K562 (cell line): ENCODE measurements at regions not wholly inside any gene's neighbourhood (a gene's known extent, or its start where the extent isn't known, plus 50 kb on each side); places are given as distances from the start of the nearest gene placed in this dataset.

Experiments
- ATAC-seq: fragments of 200-7000 bp; cut with Tn5 transposase; 3 replicates; pipeline ENCODE4 v1.9.1; 2020; ENCODE audit warnings: moderate library complexity
- BruUV-seq: library from RNA; stranded (reverse); fragments of 400-500 nt; replicated peaks from 2 replicates; lab custom pipeline; 2021; lab: Mats Ljungman, UMichigan
- CTCF ChIA-PET: fragments of 300-600 bp; formaldehyde crosslinking; extraction: SDS; loops from one replicate; lab custom pipeline; 2021; ENCODE audit warnings: low intra/inter-chr PET ratio; lab: Yijun Ruan, JAX
- POLR2A ChIA-PET: fragments of 300-600, 350-650 bp; sonication (Branson Sonifier 250); formaldehyde crosslinking; extraction: SDS; loops from one replicate; lab custom pipeline; 2021; ENCODE audit warnings: antibody characterized with exemption, inconsistent platforms; lab: Yijun Ruan, JAX
- DNase-seq, 4 experiments: peaks; one replicate each; pipeline versions ENCODE4 v3.0.0 to v3.0.0-alpha.2; 2011 to 2018; ENCODE audit warnings: low spot score in 3 of 4, mixed read lengths in 3 of 4; ENCODE audit errors: extremely low read depth in 1 of 4
- FAIRE-seq: peaks from 2 replicates; lab custom pipeline; 2011; peaks lifted over from hg19 to GRCh38; lab: Jason Lieb, UNC
- H2AFZ ChIP-seq: 2 replicates; pipeline ENCODE4 v1.6.0; 2011; ENCODE audit warnings: low read depth, low read length, control low read depth, inconsistent platforms
- H3K27ac ChIP-seq: fragments of 200-600 bp; 3 replicates; pipeline ENCODE4 v1.8.0; 2011; ENCODE audit warnings: low read depth, mild to moderate bottlenecking, control low read depth, inconsistent platforms, low read length, moderate library complexity, mixed read lengths; ENCODE audit errors: extremely low read depth
- H3K27me3 ChIP-seq, 2 experiments: fragments of 300-600 bp in 1 of 2; 2 replicates in 1 of 2; 3 replicates in 1 of 2; pipeline versions ENCODE4 v1.6.0 to v1.8.0; 2011; ENCODE audit warnings: inconsistent platforms in 2 of 2, low read length in 2 of 2, mild to moderate bottlenecking in 1 of 2, mixed read lengths in 1 of 2, moderate library complexity in 1 of 2; ENCODE audit not compliant: control insufficient read depth in 2 of 2, insufficient read depth in 2 of 2
- H3K36me3 ChIP-seq: fragments of 300-600 bp; 3 replicates; pipeline ENCODE4 v1.8.0; 2011; ENCODE audit warnings: mild to moderate bottlenecking, low read length, inconsistent platforms; ENCODE audit not compliant: control insufficient read depth, insufficient read depth
- H3K4me1 ChIP-seq, 2 experiments: fragments of 200-600 bp in 1 of 2; replicated peaks in 1 of 2; 2 replicates in 1 of 2; 3 replicates in 1 of 2; pipeline versions ENCODE4 v1.5.1 to v1.8.0; 2011; ENCODE audit warnings: inconsistent platforms in 2 of 2, low read length in 2 of 2, mild to moderate bottlenecking in 1 of 2, mixed read lengths in 1 of 2, moderate library complexity in 1 of 2; ENCODE audit not compliant: control insufficient read depth in 2 of 2, insufficient read depth in 2 of 2
- H3K4me2 ChIP-seq: 2 replicates; pipeline ENCODE4 v1.6.1; 2011; ENCODE audit warnings: low read length, control low read depth, inconsistent platforms, mixed read lengths; ENCODE audit not compliant: insufficient read depth
- H3K4me3 ChIP-seq: fragments of 200-600 bp; sonication (generic), shearing (Covaris generic); 2 replicates; pipeline ENCODE4 v1.5.1; 2016; ENCODE audit warnings: control low read depth, inconsistent platforms
- H3K79me2 ChIP-seq: fragments of 200-600 bp; 3 replicates; pipeline ENCODE4 v1.8.0; 2011; ENCODE audit warnings: low read length, inconsistent platforms; ENCODE audit not compliant: control insufficient read depth, insufficient read depth
- H3K9ac ChIP-seq, 2 experiments: 2 replicates each; pipeline versions ENCODE4 v1.6.0 to v1.6.1; 2011; ENCODE audit warnings: low read depth in 2 of 2, low read length in 2 of 2, control low read depth in 1 of 2, inconsistent platforms in 1 of 2, mild to moderate bottlenecking in 1 of 2, mixed read lengths in 1 of 2; ENCODE audit not compliant: insufficient read depth in 1 of 2
- H3K9me1 ChIP-seq: one replicate; pipeline ENCODE4 v1.6.0; 2011; ENCODE audit warnings: inconsistent platforms, mild to moderate bottlenecking, low read length, moderate library complexity; ENCODE audit not compliant: control insufficient read depth, insufficient read depth
- H3K9me3 ChIP-seq: replicated peaks from 2 replicates; pipeline ENCODE4 v1.5.1; 2011; ENCODE audit warnings: low read depth, low read length, inconsistent platforms; ENCODE audit not compliant: control insufficient read depth, insufficient read depth
- H4K20me1 ChIP-seq: replicated peaks from 2 replicates; pipeline ENCODE4 v1.6.1; 2011; ENCODE audit warnings: low read length, inconsistent platforms, mixed read lengths; ENCODE audit not compliant: control insufficient read depth, insufficient read depth
- CTCFL ChIP-seq: IDR thresholded peaks from 2 replicates; pipeline ENCODE4 v1.6.1; 2011; ENCODE audit warnings: borderline replicate concordance, low read depth, mild to moderate bottlenecking, moderate library complexity, low read length; ENCODE audit not compliant: insufficient read depth, poor library complexity, severe bottlenecking
- KDM5B ChIP-seq: fragments of 200-600 bp; sonication (generic); IDR thresholded peaks from 2 replicates; pipeline ENCODE4 v1.6.1; 2012; ENCODE audit warnings: low read depth, mild to moderate bottlenecking, moderate library complexity, low read length, control low read depth, inconsistent platforms; ENCODE audit not compliant: insufficient replicate concordance
- NCOA4 ChIP-seq: fragments of 450-650 bp; IDR thresholded peaks from 2 replicates; pipeline ENCODE4 v1.6.1; 2018; ENCODE audit warnings: mild to moderate bottlenecking; ENCODE audit not compliant: partially characterized antibody
- RAD21 ChIP-seq, 2 experiments: fragments of 250-450 bp in 1 of 2; fragments of 450-650 bp in 1 of 2; sonication (Bioruptor Pico) in 1 of 2; formaldehyde crosslinking in 1 of 2; IDR thresholded peaks in 1 of 2; conservative IDR thresholded peaks in 1 of 2; 2 replicates each; pipeline versions ENCODE4 v1.4.0 to v1.8.0; 2020 to 2022; ENCODE audit warnings: mild to moderate bottlenecking in 2 of 2, moderate library complexity in 1 of 2
- REST ChIP-seq, 2 experiments: fragments of 450-650 bp; formaldehyde crosslinking in 1 of 2; IDR thresholded peaks; 2 replicates each; pipeline versions ENCODE4 v1.4.0 to v1.6.1; 2014 to 2020; ENCODE audit warnings: mild to moderate bottlenecking in 2 of 2, borderline replicate concordance in 1 of 2, low read depth in 1 of 2
- SMC3 ChIP-seq: conservative IDR thresholded peaks from 2 replicates; pipeline ENCODE4 v1.6.1; 2011; ENCODE audit warnings: low read depth, low read length, improper control_type of control experiment; ENCODE audit not compliant: insufficient read depth
- TRIM28 ChIP-seq: fragments of 450-650 bp; IDR thresholded peaks from 2 replicates; pipeline ENCODE4 v1.6.1; 2017
- VEZF1 ChIP-seq: fragments of 200-800 bp; sonication (Bioruptor generic); IDR thresholded peaks from 2 replicates; pipeline ENCODE4 v1.6.1; 2017; ENCODE audit warnings: missing genetic modification characterization, missing compliant biosample characterization
- WGBS: fragments of 100-300 bp; shearing (Covaris generic); methylation state at CpG from one replicate; pipeline ENCODE4 v1.1.6; 2016; ENCODE audit warnings: low coverage, mixed read lengths; ENCODE audit not compliant: insufficient coverage; ENCODE audit errors: missing lambda C conversion rate; 5-methylcytosine and 5-hydroxymethylcytosine counted together
- in situ Hi-C: fragments of 300-500 bp; cut with MboI; formaldehyde crosslinking; loops from 4 replicates; pipeline ENCODE4 v1.15.0; 2018; ENCODE audit warnings: inconsistent platforms, mixed read lengths
- intact Hi-C: fragments of 100-400 bp; cut with micrococcal nuclease; formaldehyde crosslinking; loops from 2 replicates; pipeline ENCODE4 v1.14.2; 2022

- 2% methylated on average over 6 of the region's 6 CpGs for WGBS
- Histone ChIP-seq H3K27me3 (peaks cover 2 to 8% of the 10 kb centered on the region in 2 experiments; a peak in 2 of 5 replicates), H3K9me3 (no peaks in the 10 kb centered on the region), H3K79me2 (no peaks in the 10 kb centered on the region), H2AFZ (no peak overlapping the region), H3K27ac (no peak overlapping the region), H3K4me2 (no peak overlapping the region), H3K9ac (no peak overlapping the region), H4K20me1 (0 out of 2 replicates have a peak, but pooled peaks cover 6% of the 10 kb centered on the region), H3K9me1 (no peaks in the 10 kb centered on the region), H3K4me1 (no peaks in the 10 kb centered on the region), H3K4me3 (no peak overlapping the region), H3K36me3 (no peaks in the 10 kb centered on the region)
- BruUV-seq = no TSS peak
- peak; percentile 34 to 48 (median 39) for DNase-seq
- peak; percentile 83 for ATAC-seq
- in situ Hi-C loops = no loop called here
- POLR2A ChIA-PET = no interaction called here
- FAIRE-seq = peak; percentile 23
- CTCF ChIA-PET = interaction anchor here (0.7 kb wide), 1 partner anchor 294 kb away, joined by 5 read pairs; no protein-coding TSS in a partner anchor
- intact Hi-C loops = no loop called here
- TF ChIP-seq SMC3 (peak; percentile 54; the same call in 1 of the 2 replicates), VEZF1 (peak; percentile 52), NCOA4 (no peak), CTCFL (peak; percentile 20), KDM5B (no peak), RAD21 (CRISPR knock-in tag; conservative IDR thresholded peaks at IDR 0.05 in 1 of 2, IDR thresholded peaks at IDR 0.05 in 1 of 2) (peak in 1 of 2 experiments; percentile 45; a peak in 2 of 4 replicates), TRIM28 (no peak), REST (IDR thresholded peaks at IDR 0.05; ENCODE audit: borderline replicate concordance) (peak; percentile 30; the same call in 1 of the 2 replicates), REST (CRISPR knock-in tag; IDR thresholded peaks at IDR 0.05; ENCODE audit: low read depth) (no peak)
These were observed 448.5 kb downstream of the TMEM121 start for GRCh38 chr14:105974902-105975301.
